HCT116 (cell line): ENCODE measurements at regions not wholly inside any gene's neighbourhood (a gene's known extent, or its start where the extent isn't known, plus 50 kb on each side); places are given as distances from the start of the nearest gene placed in this dataset.

Experiments
- ATAC-seq: fragments of 200-7000 bp; cut with Tn5 transposase; 2 replicates; pipeline ENCODE4 v1.9.1; 2020; ENCODE audit warnings: mild to moderate bottlenecking, moderate library complexity
- BruUV-seq: library from RNA; stranded (reverse); fragments of 400-500 nt; replicated peaks from 2 replicates; lab custom pipeline; 2021; lab: Mats Ljungman, UMichigan
- CTCF ChIA-PET: fragments of 300-600 bp; sonication (Branson Sonifier 250); formaldehyde crosslinking; loops from one replicate; lab custom pipeline; 2021; ENCODE audit warnings: antibody characterized with exemption; lab: Charles Lee
- POLR2A ChIA-PET: fragments of 300-600, 350-600 bp; sonication (Branson Sonifier 250); formaldehyde crosslinking; loops from one replicate; lab custom pipeline; 2021; ENCODE audit warnings: antibody characterized with exemption; lab: Charles Lee
- RAD21 ChIA-PET, 2 experiments: fragments of 300-600 bp; sonication (Branson Sonifier 250); formaldehyde crosslinking; loops; one replicate each; lab custom pipeline; 2023; ENCODE audit warnings: low total read pairs in 2 of 2; ENCODE audit not compliant: uncharacterized antibody in 2 of 2, unreplicated experiment in 2 of 2, low non-redundant PET in 1 of 2; lab: Charles Lee
- DNase-seq: peaks from one replicate; pipeline ENCODE4 v3.0.0-alpha.2; 2010; ENCODE audit warnings: low read depth, low spot score
- H2AFZ ChIP-seq: fragments of 200-600 bp; shearing (Covaris generic), sonication (generic); 2 replicates; pipeline ENCODE4 v1.6.1; 2017; ENCODE audit warnings: low read depth, mixed run types, mixed read lengths, antibody characterized with exemption, low read length; ENCODE audit not compliant: poor library complexity, severe bottlenecking
- H3K27ac ChIP-seq: 2 replicates; pipeline ENCODE4 v1.5.1; 2012; ENCODE audit warnings: low read depth, low read length
- H3K27me3 ChIP-seq: fragments of 200-600 bp; sonication (generic); 2 replicates; pipeline ENCODE4 v1.6.1; 2016; ENCODE audit warnings: mixed run types, low read length, mixed read lengths; ENCODE audit not compliant: insufficient read depth
- H3K36me3 ChIP-seq, 2 experiments: fragments of 200-500 bp in 1 of 2; fragments of 200-600 bp in 1 of 2; sonication (Bioruptor generic) in 1 of 2; sonication (generic) in 1 of 2; 2 replicates each; pipeline versions ENCODE4 v1.5.1 to v1.6.1; 2014 to 2016; ENCODE audit warnings: low read length in 2 of 2, inconsistent platforms in 1 of 2, mixed read lengths in 1 of 2, mixed run types in 1 of 2; ENCODE audit not compliant: insufficient read depth in 2 of 2, control insufficient read depth in 1 of 2
- H3K4me1 ChIP-seq, 2 experiments: fragments of 200-600 bp in 1 of 2; sonication (generic) in 1 of 2; 2 replicates each; pipeline versions ENCODE4 v1.5.1 to v1.6.1; 2012 to 2017; ENCODE audit warnings: low read length in 2 of 2, inconsistent platforms in 1 of 2, mild to moderate bottlenecking in 1 of 2, mixed read lengths in 1 of 2, mixed run types in 1 of 2, moderate library complexity in 1 of 2; ENCODE audit not compliant: insufficient read depth in 2 of 2, control insufficient read depth in 1 of 2
- H3K4me2 ChIP-seq: fragments of 200-600 bp; sonication (generic); 2 replicates; pipeline ENCODE4 v1.6.1; 2017; ENCODE audit warnings: mixed run types, low read length, mixed read lengths
- H3K4me3 ChIP-seq, 2 experiments: fragments of 200-600 bp in 1 of 2; sonication (generic) in 1 of 2; replicated peaks in 1 of 2; 2 replicates each; pipeline ENCODE4 v1.5.1; 2011 to 2016; ENCODE audit warnings: low read length in 2 of 2, control low read depth in 1 of 2, low read depth in 1 of 2, mild to moderate bottlenecking in 1 of 2, mixed read lengths in 1 of 2, mixed run types in 1 of 2
- H3K79me2 ChIP-seq: fragments of 200-600 bp; sonication (generic); 2 replicates; pipeline ENCODE4 v1.6.1; 2017; ENCODE audit warnings: mild to moderate bottlenecking, mixed run types, low read length, moderate library complexity, mixed read lengths; ENCODE audit not compliant: insufficient read depth
- H3K9ac ChIP-seq: fragments of 200-600 bp; sonication (generic); 2 replicates; pipeline ENCODE4 v1.6.1; 2016; ENCODE audit warnings: low read length, mixed read lengths
- H3K9me2 ChIP-seq: fragments of 200-600 bp; sonication (generic), shearing (Covaris generic); 2 replicates; pipeline ENCODE4 v1.6.1; 2017; ENCODE audit warnings: mixed run types, mild to moderate bottlenecking, moderate library complexity; ENCODE audit not compliant: insufficient read depth
- H3K9me3 ChIP-seq, 2 experiments: fragments of 200-500 bp in 1 of 2; fragments of 200-600 bp in 1 of 2; sonication (Bioruptor generic) in 1 of 2; sonication (generic) in 1 of 2; 2 replicates each; pipeline ENCODE4 v1.6.1; 2014 to 2017; ENCODE audit warnings: low read length in 2 of 2, mixed read lengths in 2 of 2, inconsistent platforms in 1 of 2, low read depth in 1 of 2, mild to moderate bottlenecking in 1 of 2, mixed run types in 1 of 2, moderate library complexity in 1 of 2; ENCODE audit not compliant: control insufficient read depth in 1 of 2, insufficient read depth in 1 of 2
- H4K20me1 ChIP-seq: fragments of 200-600 bp; sonication (generic), shearing (Covaris generic); 2 replicates; pipeline ENCODE4 v1.6.1; 2017; ENCODE audit warnings: mixed run types, mild to moderate bottlenecking, moderate library complexity; ENCODE audit not compliant: insufficient read depth
- ATF3 ChIP-seq: IDR thresholded peaks from 2 replicates; pipeline ENCODE4 v1.6.1; 2012
- CBX3 ChIP-seq: IDR thresholded peaks from 2 replicates; pipeline ENCODE4 v1.6.1; 2012; ENCODE audit warnings: low read depth
- CEBPB ChIP-seq: IDR thresholded peaks from 2 replicates; pipeline ENCODE4 v1.6.1; 2012; ENCODE audit warnings: low read depth
- EGR1 ChIP-seq: IDR thresholded peaks from 2 replicates; pipeline ENCODE4 v1.6.1; 2012; ENCODE audit warnings: low read depth
- ELF1 ChIP-seq: IDR thresholded peaks from 2 replicates; pipeline ENCODE4 v1.6.1; 2012; ENCODE audit warnings: low read depth, borderline replicate concordance
- FOSL1 ChIP-seq: IDR thresholded peaks from 2 replicates; pipeline ENCODE4 v1.6.1; 2012; ENCODE audit warnings: low read depth
- JUND ChIP-seq: IDR thresholded peaks from 2 replicates; pipeline ENCODE4 v1.6.1; 2012
- MAX ChIP-seq: IDR thresholded peaks from 2 replicates; pipeline ENCODE4 v1.6.1; 2012
- RAD21 ChIP-seq: IDR thresholded peaks from 2 replicates; pipeline ENCODE4 v1.6.1; 2012; ENCODE audit warnings: low read depth, mild to moderate bottlenecking
- REST ChIP-seq: IDR thresholded peaks from 2 replicates; pipeline ENCODE4 v1.6.1; 2012; ENCODE audit warnings: low read depth
- YY1 ChIP-seq: IDR thresholded peaks from 2 replicates; pipeline ENCODE4 v1.6.1; 2011; ENCODE audit warnings: low read length, low read depth, moderate library complexity, mild to moderate bottlenecking; ENCODE audit not compliant: insufficient replicate concordance; ENCODE audit errors: extremely low read depth
- ZBTB33 ChIP-seq: IDR thresholded peaks from 2 replicates; pipeline ENCODE4 v1.6.1; 2011; ENCODE audit warnings: mild to moderate bottlenecking, low read length, moderate library complexity; ENCODE audit not compliant: insufficient replicate concordance; ENCODE audit errors: extremely low read depth
- intact Hi-C: fragments of 100-400 bp; cut with micrococcal nuclease; formaldehyde crosslinking; loops from 2 replicates; pipeline ENCODE4 v1.10.0; 2022

DNA sequence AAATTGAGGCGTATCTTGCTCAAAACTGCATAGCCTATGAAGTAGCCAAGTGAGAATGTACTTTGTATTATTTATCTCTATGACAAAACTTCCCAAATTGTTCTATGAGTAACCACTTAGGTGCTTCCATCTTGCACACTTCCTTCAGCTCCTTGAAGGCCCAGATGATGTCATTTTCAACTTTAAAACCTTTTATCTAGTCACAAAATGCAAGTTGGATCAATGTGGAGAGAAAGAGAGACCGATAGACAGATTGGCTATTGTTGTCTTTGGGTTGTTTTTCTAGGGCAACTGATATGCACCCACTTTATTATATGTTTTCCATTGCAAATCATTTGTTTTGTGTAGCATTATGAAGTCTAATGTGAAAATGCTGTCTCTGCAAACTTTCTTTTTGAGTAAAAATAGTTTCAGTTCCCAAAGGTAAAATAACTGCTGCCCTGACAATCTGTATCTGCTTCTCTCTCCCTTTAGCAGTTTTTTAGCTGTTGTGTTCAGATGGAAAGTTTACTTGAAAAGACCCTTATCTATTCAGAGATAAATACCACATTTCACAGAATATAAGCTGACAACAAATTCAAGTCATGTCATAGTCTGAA, 73.7 kb upstream of the CITED2 start:
- no peak for DNase-seq
- H3K4me2 ChIP-seq = no peak overlapping the region
- H3K27ac ChIP-seq = no peak overlapping the region
- no peaks in the 10 kb centered on the region for H3K9me3 ChIP-seq
- TF ChIP-seq YY1 (no peak), ZBTB33 (no peak), JUND (no peak), RAD21 (no peak), ATF3 (no peak)
- no TSS peak for BruUV-seq
- no peaks in the 10 kb centered on the region for H4K20me1 ChIP-seq
- POLR2A ChIA-PET = no interaction called here
- H3K27me3 ChIP-seq = no peaks in the 10 kb centered on the region
- H3K9me2 ChIP-seq = no peaks in the 10 kb centered on the region
- RAD21 ChIA-PET = no interaction called here
- no peak overlapping the region for H2AFZ ChIP-seq
- no peak overlapping the region for H3K4me3 ChIP-seq
- no peak for ATAC-seq
- CTCF ChIA-PET = no interaction called here
- intact Hi-C loops = no loop called here
- H3K4me1 ChIP-seq = no peaks in the 10 kb centered on the region
- H3K36me3 ChIP-seq = no peaks in the 10 kb centered on the region
- H3K79me2 ChIP-seq = no peaks in the 10 kb centered on the region
- H3K9ac ChIP-seq = no peak overlapping the region

- CTCF ChIA-PET = no interaction called here
- no peaks in the 10 kb centered on the region for H3K9me2 ChIP-seq
- no peak overlapping the region for H2AFZ ChIP-seq
- ATAC-seq (no peak), DNase-seq (no peak)
- no peak overlapping the region for H3K27ac ChIP-seq
- H3K27me3 ChIP-seq = no peaks in the 10 kb centered on the region
- H3K9ac ChIP-seq = no peak overlapping the region
- no peak overlapping the region for H3K4me3 ChIP-seq
- no TSS peak for BruUV-seq
- H3K9me3 ChIP-seq = no peaks in the 10 kb centered on the region
- no peaks in the 10 kb centered on the region for H4K20me1 ChIP-seq
- H3K4me2 ChIP-seq = no peak overlapping the region
- no peaks in the 10 kb centered on the region for H3K4me1 ChIP-seq
- POLR2A ChIA-PET = no interaction called here
- intact Hi-C loops = no loop called here
- H3K79me2 ChIP-seq = no peaks in the 10 kb centered on the region
- no peaks in the 10 kb centered on the region for H3K36me3 ChIP-seq
- RAD21 ChIA-PET = no interaction called here
- TF ChIP-seq MAX (no peak), EGR1 (no peak), ATF3 (no peak), ZBTB33 (no peak), FOSL1 (no peak), REST (no peak), CEBPB (no peak), ELF1 (no peak), CBX3 (no peak)
Measured at GRCh38 chr6:139447656-139447975, 73.2 kb upstream of the CITED2 start.
